HG03135 (cell line): ENCODE measurements at regions not wholly inside any gene's neighbourhood (a gene's known extent, or its start where the extent isn't known, plus 50 kb on each side); places are given as distances from the start of the nearest gene placed in this dataset.

Experiments used
- ATAC-seq: cut with Tn5 transposase; IDR thresholded peaks from one replicate; pipeline ENCODE4 v1.9.1; 2021; ENCODE audit warnings: mild to moderate bottlenecking, moderate library complexity; ENCODE audit not compliant: unreplicated experiment

DNA sequence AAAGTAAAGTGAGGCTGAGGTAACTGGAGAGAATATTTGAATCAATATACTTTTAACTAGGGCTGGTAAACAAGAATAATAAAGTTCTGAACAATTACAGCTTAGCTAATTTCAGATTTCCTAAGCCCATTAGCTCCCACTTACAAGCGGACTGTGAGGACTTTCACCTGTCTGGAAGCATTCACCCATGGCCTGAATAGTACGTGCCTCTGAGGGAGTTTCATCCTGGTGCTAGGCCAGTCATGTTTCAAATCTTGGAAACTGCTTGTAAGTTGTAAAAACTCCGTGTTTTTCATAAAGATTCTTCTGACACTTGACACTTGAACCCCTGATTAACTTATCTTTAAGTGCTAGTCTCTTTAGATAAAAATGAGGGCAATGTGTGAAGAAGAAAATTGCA lies 975.2 kb upstream of the GHITM start:
- no peak for ATAC-seq

DNA sequence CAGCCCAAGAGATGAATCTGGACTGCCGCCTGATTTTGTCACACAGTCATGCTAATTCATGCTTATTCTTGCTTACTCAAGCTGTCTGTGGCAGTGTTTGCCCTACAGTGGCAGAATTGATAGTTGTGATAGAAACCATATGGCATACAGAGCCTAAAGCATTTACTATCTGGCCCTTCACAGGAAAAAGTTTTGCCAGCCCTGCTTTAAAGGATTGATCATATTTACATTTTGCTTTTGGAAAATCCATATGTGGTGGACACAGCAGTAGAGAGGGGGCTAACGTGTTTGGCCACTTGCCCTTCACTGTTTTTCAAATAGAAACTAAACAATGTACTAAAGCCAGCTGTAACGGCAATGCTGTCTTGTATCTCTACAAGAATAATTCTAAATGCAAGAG lies 974.0 kb upstream of the GHITM start:
- ATAC-seq, result no peak

DNA sequence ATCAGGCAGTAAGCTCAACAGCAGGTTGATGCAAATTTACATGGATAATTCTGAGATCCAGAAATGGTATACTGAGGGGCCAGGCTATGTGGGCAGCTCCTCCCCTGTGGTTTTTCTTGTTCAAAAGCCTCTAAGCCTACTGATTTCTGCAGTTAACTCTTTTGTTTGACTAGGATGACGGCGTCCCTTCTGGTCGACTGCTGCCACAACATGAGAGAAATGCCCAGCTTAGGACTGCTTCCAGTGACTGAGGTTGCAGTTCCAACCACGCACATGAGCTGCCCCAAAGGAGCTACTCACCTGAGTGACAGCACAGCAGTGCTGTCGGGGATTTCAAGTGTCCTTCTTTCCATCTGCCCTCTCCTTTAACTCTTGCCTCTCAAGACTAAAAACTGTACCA lies 973.0 kb upstream of the GHITM start:
- ATAC-seq, result no peak

DNA sequence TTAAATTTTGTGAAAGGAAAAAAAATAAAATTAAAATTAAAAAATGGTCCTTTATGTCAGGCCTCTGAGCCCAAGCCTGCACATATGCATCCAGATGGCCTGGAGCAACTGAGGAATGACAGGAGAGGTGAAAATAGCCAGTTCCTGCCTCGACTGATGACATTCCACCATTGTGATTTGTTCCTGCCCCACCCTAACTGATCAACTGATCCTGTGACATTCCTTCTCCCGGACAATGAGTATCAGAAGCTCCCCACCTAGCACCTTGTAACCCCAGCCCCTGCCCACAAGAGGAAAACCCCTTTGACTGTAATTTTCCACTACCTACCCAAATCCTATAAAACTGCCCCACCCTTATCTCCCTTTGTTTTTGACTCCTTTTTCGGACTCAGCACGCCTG lies 972.2 kb upstream of the GHITM start:
- no peak for ATAC-seq

DNA sequence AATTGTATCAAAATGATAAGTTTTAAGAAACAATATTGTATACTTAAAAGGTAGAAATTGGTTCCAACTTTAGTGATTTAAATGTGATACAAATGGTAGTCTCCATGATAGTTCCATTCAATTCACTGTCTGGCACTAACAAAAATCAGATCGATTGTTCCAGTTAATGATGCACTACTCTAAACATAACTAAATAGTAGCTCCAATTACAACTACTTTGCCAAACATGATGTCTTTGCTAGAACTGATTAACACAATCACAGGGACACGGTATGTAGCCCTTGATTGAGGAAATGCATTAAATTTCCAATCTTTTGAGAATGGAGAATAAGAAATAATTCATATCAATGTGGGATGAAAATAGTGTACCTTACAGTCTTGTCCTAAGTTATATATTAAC lies 962.4 kb upstream of the GHITM start:
- no peak for ATAC-seq

DNA sequence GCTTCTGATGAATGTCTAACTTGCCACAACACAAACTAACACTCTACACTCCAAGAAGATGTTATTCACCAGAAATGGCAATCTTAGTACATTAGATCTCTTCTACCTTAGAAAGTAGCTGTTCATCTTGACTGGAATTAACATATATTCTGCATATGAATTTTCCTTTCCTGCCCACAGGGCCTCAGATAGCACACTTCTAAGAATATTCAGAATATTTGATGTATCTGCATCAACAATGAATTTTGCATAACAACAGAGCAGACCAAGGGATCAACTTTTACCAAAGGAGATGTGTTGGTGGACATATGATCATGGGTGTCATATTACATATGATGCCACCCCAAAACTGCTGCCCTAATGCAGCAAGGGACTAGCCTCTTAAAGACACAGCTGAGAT lies 960.8 kb upstream of the GHITM start:
- ATAC-seq, result no peak

DNA sequence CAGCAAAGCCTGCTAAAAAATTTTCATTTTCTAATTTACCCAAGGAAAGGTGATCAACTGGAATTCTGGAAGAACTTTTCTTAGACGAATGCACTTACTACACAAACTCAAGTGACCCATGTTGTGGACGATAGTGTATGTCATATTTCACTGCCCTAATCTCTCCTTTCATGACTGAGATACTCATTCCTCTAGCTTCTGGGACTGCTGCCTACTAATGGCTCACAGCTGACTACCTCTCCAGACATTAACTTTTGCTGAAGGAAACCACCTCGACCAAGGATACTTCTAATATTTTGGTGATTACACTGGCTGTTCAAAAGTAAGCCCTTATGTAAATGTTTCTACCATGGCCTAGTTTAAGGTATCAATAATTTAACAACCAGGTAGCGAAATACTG lies 959.9 kb upstream of the GHITM start:
- ATAC-seq, result no peak

DNA sequence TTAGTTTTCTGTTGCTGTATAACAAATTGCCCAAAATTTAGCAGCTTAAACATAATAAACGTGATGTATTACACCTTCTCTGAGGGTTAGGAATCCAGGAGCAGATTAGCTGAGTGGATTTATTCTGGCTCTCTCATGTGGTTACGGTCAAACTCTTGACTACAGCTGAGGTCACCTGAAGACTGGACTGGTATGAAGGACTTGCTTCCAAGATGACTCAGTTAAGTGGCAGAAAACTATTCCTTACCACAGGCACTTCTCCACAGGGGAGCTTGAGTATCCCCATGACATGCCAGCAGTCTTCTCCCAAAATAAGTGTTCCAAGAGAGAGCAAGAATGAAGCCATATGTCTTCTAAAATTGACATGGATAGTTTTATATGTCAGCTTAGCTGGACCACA lies 957.2 kb upstream of the GHITM start:
- no peak for ATAC-seq

DNA sequence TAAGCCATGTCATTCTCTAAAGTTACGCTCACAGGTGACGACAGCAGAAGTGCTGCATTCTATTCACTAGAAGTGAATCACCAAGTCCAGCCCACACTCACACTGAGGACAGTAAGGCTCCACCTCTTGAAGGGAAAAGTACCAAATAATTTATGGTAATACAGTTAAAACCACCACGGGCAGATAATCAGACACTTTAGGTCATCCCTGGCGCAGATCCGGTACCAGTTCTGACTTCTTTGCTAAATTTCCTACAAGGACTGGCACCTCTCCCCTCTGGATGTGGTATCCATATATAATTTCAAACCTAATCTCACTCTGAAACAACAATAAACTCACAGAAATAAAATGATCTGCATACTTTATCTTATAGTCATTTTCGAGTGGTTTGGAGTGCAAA lies 954.7 kb upstream of the GHITM start:
- no peak for ATAC-seq

DNA sequence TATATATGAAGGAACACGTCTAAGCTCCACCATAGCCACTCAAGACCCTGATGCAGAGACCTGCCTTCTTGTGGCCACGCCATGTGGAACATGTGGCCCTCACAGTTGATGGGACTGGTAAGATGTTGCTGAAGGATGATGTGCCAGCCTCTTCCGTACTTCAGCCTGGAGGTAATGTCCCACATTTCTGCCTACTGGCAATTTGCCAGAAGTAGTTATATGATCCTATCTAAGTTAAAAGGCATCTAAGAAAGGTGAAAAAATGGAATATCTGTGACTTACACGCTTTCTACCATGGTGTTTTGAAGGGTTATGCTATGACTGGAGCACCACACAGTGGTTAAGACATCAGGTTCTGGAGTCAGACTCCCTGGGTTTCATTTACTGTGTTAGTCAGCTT lies 948.7 kb upstream of the GHITM start:
- no peak for ATAC-seq

DNA sequence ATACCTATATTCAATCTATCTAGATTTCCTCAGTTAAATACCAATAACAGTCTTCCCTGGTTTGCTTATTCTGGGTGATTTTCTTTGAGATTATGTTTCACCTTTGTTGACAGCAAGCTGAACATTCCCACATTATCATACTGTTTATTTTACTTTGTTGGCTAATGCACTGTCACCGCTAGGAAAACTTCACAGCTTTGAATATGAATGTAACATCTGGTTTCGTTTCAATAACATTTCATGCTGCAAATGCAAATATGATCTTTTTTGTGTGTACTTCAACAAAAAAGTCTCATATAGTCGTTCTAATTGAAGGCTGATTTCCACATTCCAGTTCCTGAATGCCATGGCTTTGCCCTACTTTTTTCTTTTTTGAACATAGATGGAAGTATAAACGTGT lies 946.3 kb upstream of the GHITM start:
- no peak for ATAC-seq

DNA sequence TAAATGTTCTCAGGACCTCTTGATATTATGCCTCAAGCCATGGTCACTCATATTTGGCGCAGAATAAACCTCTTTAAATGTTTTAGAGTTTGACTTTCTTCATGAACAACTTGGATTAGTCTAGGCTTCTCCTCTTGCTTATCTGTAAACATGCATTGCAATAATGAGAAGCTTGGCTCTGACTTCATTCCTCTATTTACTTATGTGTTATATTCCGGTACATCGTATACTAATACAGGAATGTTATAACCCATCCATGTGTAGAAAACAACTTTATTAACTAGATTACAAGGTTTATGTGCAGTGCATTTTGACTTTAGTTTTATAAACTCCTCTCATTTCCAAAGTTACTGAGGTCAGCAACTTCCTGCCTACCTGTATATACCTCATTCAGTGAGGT lies 944.3 kb upstream of the GHITM start:
- ATAC-seq, result no peak

DNA sequence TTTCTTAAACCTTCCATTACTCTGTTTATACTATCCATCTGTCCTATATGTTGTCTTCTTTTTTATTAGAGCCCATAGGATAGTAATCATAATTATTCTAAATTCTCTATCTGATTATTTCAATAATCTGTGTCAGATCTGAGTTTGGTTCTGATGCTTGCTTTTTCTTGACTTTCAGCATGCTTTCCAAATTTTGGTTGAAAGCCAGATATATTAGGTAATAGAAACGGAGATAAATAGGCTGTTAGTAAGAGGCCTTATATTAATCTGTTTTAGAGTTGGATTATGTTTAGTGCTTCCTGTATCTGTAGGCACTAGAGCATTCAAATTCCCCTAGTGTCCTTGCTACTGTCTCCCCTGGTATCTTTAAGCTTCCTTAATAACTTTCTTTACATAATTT lies 939.9 kb upstream of the GHITM start:
- ATAC-seq, result no peak

DNA sequence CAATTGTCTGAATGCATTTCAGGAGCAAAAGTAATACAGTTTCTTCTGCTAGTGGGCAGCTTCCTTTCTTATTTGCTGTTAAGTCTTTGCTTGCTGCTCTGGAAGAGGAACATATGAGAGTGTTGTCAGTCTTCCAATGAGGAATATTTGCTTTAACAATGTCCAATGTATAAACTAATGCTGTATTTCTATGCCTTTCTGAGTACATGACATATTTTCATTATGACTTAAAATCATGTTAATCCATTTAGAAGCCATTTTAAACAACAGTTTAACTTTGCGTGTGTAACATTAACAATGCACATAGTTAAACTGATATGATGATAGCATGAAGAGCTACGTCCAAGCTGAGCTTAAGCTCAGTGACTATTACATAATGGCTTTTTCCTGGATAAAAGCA lies 933.4 kb upstream of the GHITM start:
- ATAC-seq, result no peak

DNA sequence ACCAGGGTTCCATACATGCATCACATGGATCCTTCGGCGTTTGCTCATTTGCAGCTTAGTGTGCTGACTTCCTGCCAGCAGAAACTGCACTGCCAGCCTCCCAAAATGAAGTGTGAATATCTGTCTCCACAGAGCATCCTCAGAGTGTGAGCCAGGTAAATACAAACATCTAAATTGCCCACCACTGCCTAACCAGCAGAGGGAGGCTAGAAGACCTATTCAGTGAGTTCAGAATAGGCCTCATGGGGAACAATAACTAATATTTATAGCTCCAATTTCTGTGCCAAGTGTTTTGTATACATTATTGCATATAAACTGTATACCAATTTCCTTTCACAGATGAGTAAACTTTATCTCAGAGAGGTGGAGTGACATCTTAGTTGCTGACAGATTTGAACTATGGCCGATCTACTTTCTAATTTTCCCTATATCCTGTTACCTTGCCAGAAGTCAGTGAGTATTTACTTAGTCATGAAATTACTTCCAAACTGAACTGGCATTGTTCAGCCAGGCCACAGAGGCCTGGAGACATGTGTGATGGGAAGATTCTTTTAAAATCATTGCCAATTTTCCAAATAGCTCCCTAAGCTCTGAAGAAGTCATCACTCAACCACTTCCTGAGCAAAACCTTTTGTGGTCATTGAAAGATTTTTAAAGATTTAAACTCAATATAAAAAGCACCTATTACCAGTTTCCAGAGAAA lies 926.5 kb upstream of the GHITM start:
- no peak for ATAC-seq

DNA sequence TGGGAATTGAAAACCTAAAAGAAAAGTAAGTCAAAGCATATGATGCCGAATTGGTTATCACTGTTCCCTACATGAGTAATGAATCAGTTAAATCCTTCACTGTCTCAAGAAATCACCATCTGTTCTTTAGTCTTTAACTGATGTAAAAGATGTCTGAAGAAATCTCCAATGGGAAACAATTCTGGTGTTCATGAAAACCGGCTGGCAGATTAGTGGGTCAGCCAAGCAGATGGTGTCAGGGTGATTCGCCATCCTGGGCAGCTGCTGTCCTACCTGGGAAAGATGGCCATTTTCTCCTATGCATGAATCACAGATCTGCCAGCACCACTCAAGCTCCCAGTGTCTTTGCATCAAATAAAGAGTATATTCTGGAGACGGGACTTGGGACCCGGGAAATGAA lies 925.2 kb upstream of the GHITM start:
- no peak for ATAC-seq

DNA sequence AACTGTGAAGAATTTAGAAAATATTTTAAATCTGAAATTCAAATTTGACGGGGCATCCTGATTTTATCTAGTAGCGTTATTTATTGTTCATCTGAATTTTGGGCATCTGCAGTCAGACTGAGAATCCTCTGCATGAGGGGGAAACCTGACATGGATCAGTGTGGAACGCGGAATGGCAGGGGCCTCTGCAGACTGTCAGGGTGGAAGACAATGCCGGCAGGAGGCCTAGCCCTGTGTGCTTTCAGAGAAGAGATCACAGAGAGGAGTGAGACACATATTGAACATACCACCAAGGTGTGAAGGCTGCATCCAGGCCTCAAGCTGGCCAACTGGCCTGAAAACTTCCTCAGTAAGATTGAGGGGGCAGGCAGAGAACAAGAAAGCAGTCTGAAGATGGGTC lies 921.1 kb upstream of the GHITM start:
- no peak for ATAC-seq

DNA sequence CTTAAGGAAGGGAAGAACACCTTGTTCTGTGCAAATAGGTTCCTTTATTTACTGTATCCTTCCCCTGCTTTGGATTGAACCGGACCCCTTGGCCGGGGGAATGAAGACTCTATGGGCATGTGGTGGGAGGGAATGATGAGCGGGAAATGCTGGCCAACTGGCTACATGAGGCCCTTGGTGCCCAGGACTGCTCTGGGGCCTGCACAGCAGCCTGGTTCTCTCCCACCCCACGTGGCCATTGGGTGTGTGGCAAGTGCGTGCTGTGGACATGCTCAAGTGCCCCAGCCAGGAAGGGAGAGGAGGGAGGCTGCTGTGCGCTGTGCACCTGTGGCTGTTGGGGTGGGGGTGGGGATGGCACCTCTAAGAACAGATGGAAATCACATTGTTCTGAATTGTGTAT lies 917.0 kb upstream of the GHITM start:
- ATAC-seq, result no peak

DNA sequence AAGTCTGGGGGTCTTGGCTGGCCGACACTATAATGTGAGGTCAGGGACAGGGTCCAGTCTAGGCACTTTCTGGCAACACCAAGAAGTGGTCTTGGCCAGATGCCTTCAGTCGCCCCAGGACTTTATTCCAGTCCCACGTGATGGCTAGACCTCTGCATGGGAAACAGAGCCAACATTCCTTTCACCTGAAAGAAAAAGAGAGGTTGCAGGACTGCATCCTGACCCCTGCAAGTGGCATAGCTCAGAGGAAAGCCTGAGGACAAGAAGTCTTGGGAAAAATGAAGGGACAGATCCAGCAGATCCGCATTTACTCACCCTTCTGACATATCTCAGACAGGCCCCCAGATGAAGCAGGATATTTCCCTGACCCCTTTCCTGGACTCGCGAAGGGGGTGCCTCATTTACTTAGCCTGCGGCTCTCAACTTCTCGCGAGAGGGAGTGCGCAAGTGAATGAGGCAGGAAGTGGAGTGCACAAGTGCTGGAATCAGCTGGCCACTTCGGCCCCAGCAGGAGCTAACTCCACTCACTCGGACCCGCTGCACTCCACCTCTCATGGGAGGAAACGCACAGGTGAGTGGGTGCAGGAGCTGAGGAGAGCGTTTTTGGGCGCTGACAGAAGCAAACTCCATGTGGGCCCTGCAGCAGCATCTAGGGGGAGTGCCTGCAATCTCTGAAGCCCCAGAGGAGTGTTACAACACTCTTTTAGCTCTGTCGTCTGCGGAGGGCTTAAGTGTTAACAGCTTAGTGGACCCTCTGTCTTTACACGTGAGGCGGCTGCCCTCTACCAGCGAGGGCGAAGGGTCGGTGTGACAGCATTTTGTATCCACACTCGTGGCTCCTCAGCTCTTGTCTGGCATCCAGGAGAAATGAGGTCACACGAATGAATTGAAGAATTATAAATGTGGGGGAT lies 916.2 kb upstream of the GHITM start:
- ATAC-seq, result no peak

DNA sequence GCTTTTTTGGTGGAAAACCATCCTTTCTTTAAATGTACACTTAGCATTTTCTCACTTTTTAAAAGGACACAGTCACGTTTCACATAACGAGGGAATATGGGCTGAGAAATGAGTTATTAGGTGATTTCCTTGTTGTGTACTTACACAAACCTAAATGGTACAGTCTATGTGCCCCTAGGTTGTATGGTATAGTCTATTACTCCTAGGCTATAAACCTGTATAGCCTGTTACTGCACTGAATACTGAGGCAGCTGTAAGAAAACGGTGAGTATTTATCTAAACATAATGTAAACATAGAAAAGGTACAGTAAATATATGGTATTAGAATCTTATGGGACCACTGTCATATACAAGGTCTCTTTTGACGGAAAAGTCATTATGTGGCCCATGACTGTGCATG lies 913.5 kb upstream of the GHITM start:
- no peak for ATAC-seq

DNA sequence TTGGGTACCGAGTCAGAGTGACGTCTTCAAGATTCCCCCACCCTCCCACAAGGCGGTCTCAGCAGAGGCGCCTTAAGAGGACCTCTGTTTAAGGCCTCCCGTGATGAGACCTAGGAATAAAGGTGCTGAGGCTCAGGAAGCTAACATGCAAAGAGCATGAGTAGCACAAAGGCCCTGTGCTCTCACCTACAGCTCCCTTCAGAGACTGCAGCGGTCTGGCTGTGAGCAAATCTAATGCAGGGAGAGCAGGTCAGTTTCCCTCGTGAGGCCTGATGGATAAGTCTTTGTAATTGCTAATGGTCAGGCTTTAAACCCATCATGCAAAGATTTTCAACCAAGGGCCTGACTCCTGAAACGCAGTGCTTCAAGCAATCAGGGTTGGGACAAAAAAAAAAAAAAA lies 909.3 kb upstream of the GHITM start:
- ATAC-seq, result no peak

DNA sequence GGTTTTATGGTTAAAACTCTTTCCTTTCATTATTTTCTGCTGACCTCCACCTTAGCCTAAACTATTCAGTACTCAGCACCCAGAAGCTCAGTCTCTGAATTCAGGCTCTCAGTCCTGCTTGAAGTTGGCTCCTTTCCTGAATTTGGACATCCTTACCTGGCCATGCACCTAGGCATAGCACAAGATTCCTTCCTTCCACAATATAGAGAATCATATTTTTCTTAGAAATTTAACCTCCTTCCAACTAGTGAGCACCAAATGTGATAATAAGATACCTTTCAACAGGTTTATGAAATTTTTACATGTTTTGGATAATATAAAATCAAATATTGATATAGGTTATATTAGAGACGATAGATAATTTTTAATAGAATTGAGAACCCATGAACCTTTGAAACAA lies 905.6 kb upstream of the GHITM start:
- no peak for ATAC-seq
